HG02981 (cell line): ENCODE measurements at regions not wholly inside any gene's neighbourhood (a gene's known extent, or its start where the extent isn't known, plus 50 kb on each side); places are given as distances from the start of the nearest gene placed in this dataset.
A peak's percentile ranks its signal among the peaks of the same experiment; 100 is the strongest.

Experiments
- ATAC-seq: cut with Tn5 transposase; IDR thresholded peaks from one replicate; pipeline ENCODE4 v1.9.1; 2021; ENCODE audit warnings: mild to moderate bottlenecking, moderate library complexity; ENCODE audit not compliant: unreplicated experiment

DNA sequence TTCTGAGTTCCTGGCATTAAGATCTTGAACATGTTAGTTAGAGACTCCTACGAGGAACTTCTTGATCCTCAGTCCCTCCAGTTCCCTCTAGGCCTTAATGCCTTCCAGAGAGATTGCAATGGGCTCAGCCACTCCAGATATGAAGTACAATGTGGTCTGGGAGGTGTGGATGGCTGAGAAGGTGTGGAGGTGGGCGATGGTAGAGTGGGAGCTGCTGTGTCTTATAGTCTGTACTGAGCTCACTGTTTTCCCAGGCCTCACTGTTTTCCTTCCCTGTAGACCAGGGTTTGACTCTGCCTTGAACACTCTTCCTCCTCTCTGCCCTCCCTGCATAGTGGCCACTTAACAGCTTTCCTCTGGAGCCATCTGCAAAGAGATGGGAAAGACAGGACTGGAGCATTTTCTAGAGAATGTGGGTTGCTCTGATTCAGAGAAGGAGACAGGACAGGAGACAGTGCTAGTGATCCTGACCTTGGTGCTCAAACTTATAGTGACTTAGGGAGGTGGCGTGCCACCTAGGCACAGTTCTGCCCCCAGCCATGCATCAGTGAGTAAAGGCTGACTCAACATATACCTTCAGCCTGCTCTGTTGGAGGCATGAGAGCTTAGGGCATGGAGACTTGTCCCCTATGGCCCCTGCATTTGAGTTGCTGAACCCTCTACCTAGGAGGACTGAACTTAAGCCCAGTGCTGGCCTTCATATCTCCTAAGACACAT, 129.7 kb downstream of the TDRD15 start:
- no peak for ATAC-seq

DNA sequence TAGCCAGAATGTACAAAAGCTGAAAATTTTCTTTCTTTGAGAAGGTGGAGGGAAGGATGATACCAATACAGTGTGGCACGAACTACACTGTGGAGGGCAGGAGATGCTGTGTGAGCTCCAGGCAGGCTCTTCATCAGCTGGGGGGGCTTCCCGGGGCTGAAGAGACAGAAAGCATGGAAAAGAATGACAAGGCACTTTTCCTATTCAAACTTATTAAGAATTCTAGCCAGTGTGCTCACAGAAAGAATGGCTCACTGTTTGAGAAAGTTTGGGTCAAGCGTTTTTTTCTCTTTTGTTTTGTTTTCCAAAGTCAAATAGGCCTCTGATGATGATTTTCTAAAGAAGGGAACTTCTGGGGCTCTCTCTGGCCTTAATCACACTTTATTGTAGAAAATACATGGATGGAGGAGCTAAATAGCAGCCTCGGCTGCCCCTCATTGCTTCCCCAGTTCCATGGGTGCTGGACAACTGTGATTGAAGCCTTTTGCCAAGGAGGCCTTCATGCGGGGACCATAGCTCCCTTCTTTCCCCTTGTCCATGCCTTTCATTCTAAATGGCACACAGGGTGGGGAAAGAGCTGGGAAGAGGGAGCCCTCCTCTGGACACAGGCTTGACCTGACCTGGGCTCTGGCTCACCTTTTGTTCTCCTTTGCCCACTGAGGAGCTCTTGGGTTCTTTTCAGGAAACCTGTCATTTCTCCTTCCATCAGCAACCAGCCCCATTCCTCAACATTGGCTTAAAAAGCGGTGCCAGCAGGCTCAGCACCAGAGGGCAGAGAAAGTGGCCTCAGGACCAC, 130.6 kb downstream of the TDRD15 start:
- no peak for ATAC-seq

DNA sequence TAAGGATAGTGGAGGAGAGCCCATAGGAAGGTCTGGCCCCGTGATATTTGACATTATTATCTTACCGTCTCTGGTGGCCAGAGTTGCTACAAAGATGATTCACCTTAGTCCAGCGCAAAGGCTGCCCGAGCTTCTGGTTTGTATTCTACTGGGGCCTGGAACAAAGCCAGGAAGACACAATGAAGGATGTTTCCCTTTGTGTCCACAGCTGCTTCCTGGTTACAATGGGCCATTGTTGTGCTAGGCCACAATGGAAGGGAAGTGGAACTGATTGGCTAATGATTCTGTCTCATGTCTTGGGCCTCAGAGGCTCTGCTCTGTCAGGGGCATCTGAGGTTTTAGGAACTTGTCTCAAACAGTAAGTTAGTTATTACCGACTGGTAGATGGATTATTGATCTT, 132.2 kb downstream of the TDRD15 start:
- ATAC-seq, result peak; percentile 93

- no peak for ATAC-seq
These were observed 133.9 kb downstream of the TDRD15 start for GRCh38 chr2:21257621-21258020.

- ATAC-seq, result no peak
These were observed 134.3 kb downstream of the TDRD15 start for GRCh38 chr2:21258082-21258481.

- no peak for ATAC-seq
These were observed 136.5 kb downstream of the TDRD15 start for GRCh38 chr2:21260311-21260710.

- no peak for ATAC-seq
These were observed 137.8 kb downstream of the TDRD15 start for GRCh38 chr2:21261591-21261990.

DNA sequence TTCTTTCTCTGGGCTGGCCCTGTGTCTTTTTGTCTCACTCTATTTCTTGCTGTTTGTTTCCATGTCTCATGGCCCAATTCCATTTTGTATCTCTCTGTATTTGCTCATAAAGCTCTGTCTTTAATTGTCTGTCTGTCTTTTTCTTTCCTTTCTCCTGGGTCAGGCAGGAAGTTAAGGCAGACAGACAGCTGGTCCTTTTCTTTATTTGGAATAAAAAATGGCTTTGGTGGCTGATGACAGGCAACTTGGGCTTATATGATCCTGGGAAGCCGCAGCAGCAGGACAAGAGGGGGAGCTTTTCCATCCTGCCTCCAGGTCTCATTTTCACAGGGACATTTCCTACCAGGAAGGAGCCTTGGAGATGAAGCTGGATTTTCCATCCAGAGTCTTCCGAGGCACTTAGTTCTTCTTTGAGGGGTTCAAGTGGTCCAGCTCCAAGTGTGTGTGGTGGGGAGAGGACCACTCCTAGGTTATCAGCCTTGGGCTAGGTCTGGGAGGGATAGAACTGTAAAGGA, 138.7 kb downstream of the TDRD15 start:
- ATAC-seq, result no peak

DNA sequence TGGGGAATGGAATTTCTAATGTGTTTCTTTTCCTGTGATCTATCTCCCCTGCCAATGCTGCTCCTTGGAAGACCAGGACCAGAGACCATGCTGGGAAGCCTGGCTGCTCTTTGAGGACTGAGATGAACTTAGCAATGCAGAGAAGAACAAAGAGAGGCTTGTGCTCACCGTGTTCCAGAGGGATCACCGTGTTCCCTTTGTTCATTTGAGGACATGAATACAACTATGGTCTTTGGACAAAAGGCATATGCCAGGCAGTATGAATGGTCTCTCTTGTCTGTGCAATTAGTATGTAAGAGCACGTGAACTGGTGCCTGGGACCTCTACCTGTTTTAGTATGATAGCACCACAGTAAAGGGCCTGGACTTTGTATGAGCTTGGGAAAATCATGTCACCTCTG, 139.9 kb downstream of the TDRD15 start:
- ATAC-seq, result no peak

GRCh38 chr2:21265752-21266151, 142.0 kb downstream of the TDRD15 start:
- ATAC-seq, result no peak

DNA sequence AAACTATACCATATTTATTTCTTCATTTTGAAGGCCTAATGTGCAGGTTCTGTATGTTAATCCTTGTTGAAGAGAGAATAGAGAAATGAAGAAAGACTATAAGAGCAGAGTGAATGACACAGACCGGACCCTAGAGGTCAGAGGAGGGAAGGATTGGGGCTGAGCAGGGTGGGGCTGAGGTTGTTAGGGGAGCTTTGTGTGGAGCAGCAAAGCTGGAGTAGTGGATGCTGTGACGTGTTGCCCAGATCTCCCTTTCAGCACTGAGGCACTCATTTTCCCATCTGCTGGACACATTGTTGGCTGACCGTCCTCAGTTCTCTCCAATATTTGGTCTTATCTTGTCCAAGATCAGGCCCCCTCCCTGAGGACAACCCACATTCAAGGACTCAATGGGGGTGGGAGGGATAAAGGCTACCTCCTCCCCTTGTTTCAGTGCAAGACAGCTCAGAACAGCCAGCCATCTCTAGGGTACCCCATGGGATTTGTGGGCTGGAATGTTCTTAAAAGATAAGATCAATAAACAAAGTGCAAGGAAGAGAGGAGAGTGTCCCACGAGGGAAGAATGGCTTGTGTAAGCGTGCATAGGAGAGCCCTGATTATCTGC, 143.6 kb downstream of the TDRD15 start:
- ATAC-seq, result no peak

DNA sequence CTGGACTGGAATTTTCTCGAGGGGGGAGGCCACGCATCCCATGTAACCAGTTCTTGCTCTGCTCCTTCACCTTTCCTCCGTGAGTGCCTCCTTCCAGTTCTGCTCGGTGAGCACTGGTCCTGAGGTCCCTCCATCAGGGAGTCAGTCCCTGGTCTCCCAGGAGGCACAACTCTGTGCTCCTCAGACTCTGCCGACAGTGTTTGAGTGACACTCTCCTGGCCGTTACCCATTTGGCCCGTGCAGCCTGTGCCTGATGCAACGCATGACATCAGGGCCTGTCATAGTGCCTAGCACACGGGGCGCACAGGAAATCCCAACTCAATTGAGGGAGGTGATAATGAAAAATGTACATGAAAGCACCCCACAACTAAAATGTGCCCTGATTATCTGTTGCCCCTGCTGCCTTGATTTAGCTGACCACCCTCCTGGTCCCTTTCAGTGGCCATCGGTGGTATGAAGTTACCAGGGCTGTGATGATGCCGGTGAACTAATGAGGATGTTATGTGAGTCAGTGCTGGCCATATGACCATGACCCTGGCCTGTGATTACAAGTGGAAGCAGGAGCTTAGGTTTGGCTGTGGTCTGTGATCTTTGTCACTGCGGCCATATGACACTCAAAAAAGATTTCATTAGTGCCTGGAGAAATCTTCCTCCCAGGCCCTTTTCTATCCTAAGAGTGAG, 144.6 kb downstream of the TDRD15 start:
- no peak for ATAC-seq

DNA sequence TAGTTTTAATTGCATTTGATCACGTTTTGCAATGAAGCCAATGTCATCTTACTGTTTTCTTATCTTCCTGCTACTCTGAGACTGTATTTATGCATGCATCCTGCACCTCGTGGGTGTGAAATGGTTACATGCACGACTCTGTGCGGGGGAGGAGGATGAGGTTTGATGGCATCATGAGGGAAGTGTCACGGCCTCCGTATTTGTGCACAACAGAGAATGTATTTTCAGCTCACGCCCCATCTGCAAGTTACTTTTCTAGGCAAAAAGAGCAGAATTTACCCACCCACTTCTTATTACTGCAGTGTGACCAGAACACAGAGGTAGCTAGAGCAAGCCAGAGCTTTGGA, 145.1 kb downstream of the TDRD15 start:
- no peak for ATAC-seq

GRCh38 chr2:21269382-21269781, 145.6 kb downstream of the TDRD15 start:
- no peak for ATAC-seq

- no peak for ATAC-seq
These were observed 146.3 kb downstream of the TDRD15 start for GRCh38 chr2:21270083-21270491.

GRCh38 chr2:21270708-21271122, 146.9 kb downstream of the TDRD15 start:
- ATAC-seq, result no peak

DNA sequence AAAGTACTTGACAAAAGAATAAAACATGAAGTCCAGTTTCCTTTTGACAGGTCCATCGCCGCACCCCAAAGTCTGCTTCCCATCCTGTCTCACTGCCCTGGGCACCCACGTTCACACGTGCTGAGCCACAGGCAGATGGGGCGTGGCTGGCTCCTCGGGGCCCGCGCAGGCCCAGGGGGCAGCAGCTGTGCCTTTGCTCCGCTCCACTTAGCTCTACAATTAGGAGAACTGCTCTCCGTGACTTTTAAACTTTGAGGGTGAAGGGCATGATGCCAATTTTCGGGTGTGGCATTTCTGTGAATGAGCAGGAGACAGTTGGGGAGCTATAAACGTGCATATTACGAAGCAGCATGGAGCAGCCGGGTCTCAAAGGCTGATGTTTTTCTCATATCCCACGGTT, 152.4 kb downstream of the TDRD15 start:
- ATAC-seq, result no peak

DNA sequence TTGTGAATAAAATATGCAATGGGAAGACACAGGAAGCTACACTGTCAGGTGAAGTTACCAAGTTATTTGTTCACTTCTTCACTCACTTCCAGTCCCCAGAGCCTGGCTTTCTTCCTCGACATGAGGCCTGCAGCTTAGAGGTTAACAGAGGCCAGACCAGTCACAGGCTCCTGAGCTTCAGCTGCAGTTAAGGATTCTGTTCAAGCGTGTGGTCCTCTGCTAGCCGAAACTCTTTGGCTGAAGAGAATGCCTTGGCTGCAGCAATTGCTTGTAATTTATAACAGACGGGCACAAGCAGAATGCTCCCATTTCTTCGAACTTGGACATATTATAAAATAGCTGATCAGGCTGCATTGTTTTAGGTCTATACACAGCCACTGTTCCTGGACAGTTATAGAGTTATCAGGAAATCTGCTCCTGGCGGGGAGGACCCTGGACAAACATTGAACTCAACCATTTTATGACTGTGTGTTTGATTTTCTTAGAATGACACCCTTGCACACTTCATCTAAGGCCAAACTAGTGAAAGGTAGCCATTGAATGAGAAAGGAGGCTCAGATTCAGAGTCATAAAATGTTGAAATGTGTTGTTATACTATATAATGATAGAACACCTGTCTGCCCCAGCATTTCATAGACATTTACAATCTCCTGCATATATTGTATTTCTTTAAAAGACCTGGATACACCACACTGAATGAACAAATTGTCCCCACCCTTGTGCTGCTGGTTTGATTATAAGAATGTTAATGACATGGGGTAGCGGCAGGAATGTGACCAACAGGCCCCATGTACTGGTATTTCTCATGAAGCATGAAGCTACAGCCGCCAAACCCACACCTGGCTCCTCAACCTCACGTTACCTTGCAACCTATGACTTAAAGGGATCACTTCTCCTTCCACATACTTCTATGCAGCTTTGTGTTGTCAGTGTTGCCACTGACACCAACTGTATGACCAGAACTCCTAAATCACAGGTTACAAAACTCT, 153.6 kb downstream of the TDRD15 start:
- ATAC-seq, result no peak

DNA sequence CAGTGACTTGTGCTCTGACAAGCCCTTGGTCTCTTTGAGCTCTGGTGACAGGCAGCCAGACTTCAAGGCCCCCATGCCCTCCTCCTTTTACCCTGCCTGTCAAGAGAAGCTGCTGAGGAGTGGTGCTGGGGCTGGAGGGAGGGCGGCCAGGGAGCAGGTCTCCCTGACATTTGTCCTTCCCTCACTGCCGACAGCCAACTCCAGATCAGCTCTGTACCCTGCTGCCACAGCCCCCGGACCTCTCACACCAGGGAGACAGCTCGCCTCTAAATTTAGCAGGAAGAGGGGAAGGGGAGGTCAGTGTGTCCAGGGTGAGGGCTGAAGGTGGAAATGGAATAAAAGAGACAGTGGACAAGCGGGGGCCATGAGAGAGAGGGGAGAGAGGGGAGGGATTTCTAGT, 155.8 kb downstream of the TDRD15 start:
- no peak for ATAC-seq

DNA sequence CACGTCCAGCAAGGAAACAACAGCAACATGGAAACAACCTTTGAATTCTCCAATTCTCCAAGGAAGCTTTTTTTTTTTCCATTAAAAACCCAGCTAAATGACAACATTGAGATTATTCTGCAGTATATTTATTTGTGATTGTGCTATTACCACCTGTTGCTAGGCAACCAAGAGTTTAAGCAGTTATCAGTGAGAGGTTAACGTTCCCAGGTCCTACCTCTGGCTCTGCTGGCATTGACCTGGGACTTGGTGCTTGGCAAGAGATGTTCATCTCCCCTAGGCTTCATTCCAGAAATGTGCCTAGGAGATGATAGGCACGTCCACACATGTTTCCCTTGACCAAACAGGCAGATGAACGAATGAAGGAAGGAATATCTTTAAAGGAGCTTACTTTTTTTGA, 157.0 kb downstream of the TDRD15 start:
- no peak for ATAC-seq
